HEK293 (cell line): ENCODE measurements at regions not wholly inside any gene's neighbourhood (a gene's known extent, or its start where the extent isn't known, plus 50 kb on each side); places are given as distances from the start of the nearest gene placed in this dataset.

Experiments used
- CTCF ChIA-PET: fragments of 350-600 bp; formaldehyde crosslinking; extraction: SDS; loops from one replicate; lab custom pipeline; 2021; ENCODE audit warnings: antibody characterized with exemption; lab: Yijun Ruan, JAX
- POLR2A ChIA-PET: fragments of 300-600 bp; formaldehyde crosslinking; extraction: SDS; loops from one replicate; lab custom pipeline; 2020; ENCODE audit warnings: antibody characterized with exemption, inconsistent platforms; lab: Yijun Ruan, JAX
- H3K27ac ChIP-seq: fragments of 200-500 bp; sonication (Bioruptor generic); 2 replicates; pipeline ENCODE4 v1.5.1; 2014; ENCODE audit warnings: low read depth, low read length, control low read depth, inconsistent platforms; ENCODE audit errors: extremely low read depth
- H3K36me3 ChIP-seq, 2 experiments: fragments of 200-500 bp in 1 of 2; sonication (Bioruptor generic) in 1 of 2; 1 replicate in 1 of 2; 2 replicates in 1 of 2; pipeline ENCODE4 v1.5.1; 2014 to 2017; ENCODE audit warnings: inconsistent platforms in 2 of 2, low read length in 2 of 2; ENCODE audit not compliant: control insufficient read depth in 2 of 2, insufficient read depth in 1 of 2
- H3K4me1 ChIP-seq: fragments of 200-500 bp; sonication (Bioruptor generic); 2 replicates; pipeline ENCODE4 v1.5.1; 2014; ENCODE audit warnings: mild to moderate bottlenecking, low read length, inconsistent platforms; ENCODE audit not compliant: control insufficient read depth, insufficient read depth
- H3K4me3 ChIP-seq: 2 replicates; pipeline ENCODE4 v1.5.1; 2011; ENCODE audit warnings: low read depth, mild to moderate bottlenecking, control low read depth, low read length, moderate library complexity
- H3K9me3 ChIP-seq: fragments of 200-500 bp; sonication (Bioruptor generic); 2 replicates; pipeline ENCODE4 v1.5.1; 2014; ENCODE audit warnings: low read depth, low read length, inconsistent platforms; ENCODE audit not compliant: control insufficient read depth, insufficient read depth
- GFI1B ChIP-seq: fragments of 450-650 bp; formaldehyde crosslinking; IDR thresholded peaks from 2 replicates; pipeline ENCODE4 v1.5.1; 2016; ENCODE audit warnings: missing biosample characterization, missing genetic modification characterization
- HOXC10 ChIP-seq: sonication (generic); formaldehyde crosslinking; IDR thresholded peaks from 2 replicates; pipeline ENCODE4 v1.8.1; 2023; ENCODE audit warnings: mild to moderate bottlenecking, missing genetic modification reagents
- REPIN1 ChIP-seq: fragments of 450-650 bp; formaldehyde crosslinking; IDR thresholded peaks from 2 replicates; pipeline ENCODE4 v1.5.1; 2017; ENCODE audit warnings: missing biosample characterization, missing genetic modification characterization, low read depth
- SCRT2 ChIP-seq: fragments of 450-650 bp; formaldehyde crosslinking; IDR thresholded peaks from 2 replicates; pipeline ENCODE4 v1.5.1; 2016; ENCODE audit warnings: missing biosample characterization, missing genetic modification characterization
- ZNF169 ChIP-seq: fragments of 450-650 bp; formaldehyde crosslinking; IDR thresholded peaks from 2 replicates; pipeline ENCODE4 v1.5.1; 2016; ENCODE audit warnings: missing biosample characterization, missing genetic modification characterization
- ZNF274 ChIP-seq, 2 experiments: fragments of 200-500 bp in 1 of 2; fragments of 450-650 bp in 1 of 2; sonication (Bioruptor generic) in 1 of 2; formaldehyde crosslinking in 1 of 2; IDR thresholded peaks; 2 replicates each; pipeline versions ENCODE4 v1.5.1 to v1.6.1; 2014 to 2016; ENCODE audit warnings: borderline replicate concordance in 1 of 2, inconsistent platforms in 1 of 2, low read length in 1 of 2, missing biosample characterization in 1 of 2, missing genetic modification characterization in 1 of 2
- ZNF280C ChIP-seq: fragments of 450-650 bp; formaldehyde crosslinking; IDR thresholded peaks from 2 replicates; pipeline ENCODE4 v1.5.1; 2016; ENCODE audit warnings: missing biosample characterization, missing genetic modification characterization
- ZNF433 ChIP-seq: fragments of 450-650 bp; formaldehyde crosslinking; IDR thresholded peaks from 2 replicates; pipeline ENCODE4 v1.5.1; 2016; ENCODE audit warnings: missing biosample characterization, missing genetic modification characterization, low read depth
- ZNF521 ChIP-seq: fragments of 450-650 bp; formaldehyde crosslinking; IDR thresholded peaks from 2 replicates; pipeline ENCODE4 v1.5.1; 2017; ENCODE audit warnings: missing biosample characterization, mild to moderate bottlenecking, missing genetic modification characterization
- ZNF596 ChIP-seq: fragments of 450-650 bp; IDR thresholded peaks from 2 replicates; pipeline ENCODE4 v1.5.0; 2018; ENCODE audit warnings: missing biosample characterization, mild to moderate bottlenecking, missing genetic modification characterization, moderate library complexity
- ZNF621 ChIP-seq: fragments of 450-650 bp; formaldehyde crosslinking; IDR thresholded peaks from 2 replicates; pipeline ENCODE4 v1.5.1; 2017; ENCODE audit warnings: missing biosample characterization, missing genetic modification characterization
- ZNF624 ChIP-seq: fragments of 450-650 bp; formaldehyde crosslinking; IDR thresholded peaks from 2 replicates; pipeline ENCODE4 v1.5.1; 2017; ENCODE audit warnings: missing biosample characterization, missing genetic modification characterization
- ZNF701 ChIP-seq: fragments of 450-650 bp; formaldehyde crosslinking; IDR thresholded peaks from 2 replicates; pipeline ENCODE4 v1.5.1; 2016; ENCODE audit warnings: missing biosample characterization, missing genetic modification characterization
- ZNF785 ChIP-seq: fragments of 450-650 bp; formaldehyde crosslinking; IDR thresholded peaks from 2 replicates; pipeline ENCODE4 v1.5.1; 2016; ENCODE audit warnings: missing biosample characterization, missing genetic modification characterization
- ZNF791 ChIP-seq: fragments of 450-650 bp; formaldehyde crosslinking; IDR thresholded peaks from 2 replicates; pipeline ENCODE4 v1.5.1; 2016; ENCODE audit warnings: missing biosample characterization, missing genetic modification characterization
- ZNF837 ChIP-seq: fragments of 450-650 bp; formaldehyde crosslinking; IDR thresholded peaks from 2 replicates; pipeline ENCODE4 v1.5.1; 2016; ENCODE audit warnings: missing biosample characterization, missing genetic modification characterization
- TF ChIP-seq, protein P1 (sequence below): fragments of 450-650 bp; IDR thresholded peaks from 2 replicates; pipeline ENCODE4 v1.5.1; 2018; ENCODE audit warnings: missing biosample characterization, missing genetic modification characterization
- TF ChIP-seq, protein P2 (sequence below): fragments of 450-650 bp; formaldehyde crosslinking; IDR thresholded peaks from 2 replicates; pipeline ENCODE4 v1.5.1; 2016; ENCODE audit warnings: missing biosample characterization, missing genetic modification characterization

GRCh38 chr5:125112196-125112595, 365.8 kb upstream of the ZNF608 start:
- Histone ChIP-seq H3K27ac (no peak overlapping the region), H3K4me1 (peaks cover 6% of the 10 kb centered on the region; the same call in 1 of the 2 replicates), H3K9me3 (no peaks in the 10 kb centered on the region), H3K4me3 (no peak overlapping the region), H3K36me3 (no peaks in the 10 kb centered on the region)
- ChIA-PET POLR2A (no interaction called here), CTCF (interaction anchor here (0.6 to 1.0 kb wide), 3 partner anchors 10 to 23 kb away, joined by 3 read pairs; no protein-coding TSS in a partner anchor)
- TF ChIP-seq ZNF521 (no peak), ZNF274 (IDR thresholded peaks at IDR 0.05; ENCODE audit: low read length) (no peak), ZNF274 (tag by site-specific recombination; IDR thresholded peaks at IDR 0.05; ENCODE audit: borderline replicate concordance) (no peak), REPIN1 (tag by site-specific recombination) (no peak), ZNF837 (tag by site-specific recombination) (no peak), HOXC10 (CRISPR knock-in tag) (no peak), SCRT2 (tag by site-specific recombination) (no peak)
- TF ChIP-seq, protein P1, sequence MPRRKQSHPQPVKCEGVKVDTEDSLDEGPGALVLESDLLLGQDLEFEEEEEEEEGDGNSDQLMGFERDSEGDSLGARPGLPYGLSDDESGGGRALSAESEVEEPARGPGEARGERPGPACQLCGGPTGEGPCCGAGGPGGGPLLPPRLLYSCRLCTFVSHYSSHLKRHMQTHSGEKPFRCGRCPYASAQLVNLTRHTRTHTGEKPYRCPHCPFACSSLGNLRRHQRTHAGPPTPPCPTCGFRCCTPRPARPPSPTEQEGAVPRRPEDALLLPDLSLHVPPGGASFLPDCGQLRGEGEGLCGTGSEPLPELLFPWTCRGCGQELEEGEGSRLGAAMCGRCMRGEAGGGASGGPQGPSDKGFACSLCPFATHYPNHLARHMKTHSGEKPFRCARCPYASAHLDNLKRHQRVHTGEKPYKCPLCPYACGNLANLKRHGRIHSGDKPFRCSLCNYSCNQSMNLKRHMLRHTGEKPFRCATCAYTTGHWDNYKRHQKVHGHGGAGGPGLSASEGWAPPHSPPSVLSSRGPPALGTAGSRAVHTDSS, result no peak

GRCh38 chr5:125113328-125113727, 366.9 kb upstream of the ZNF608 start:
- no peak for TF ChIP-seq ZNF433 (tag by site-specific recombination)
- TF ChIP-seq ZNF624, result no peak
- no peak for TF ChIP-seq ZNF621 (tag by site-specific recombination)
- no peak for TF ChIP-seq ZNF837 (tag by site-specific recombination)
- Histone ChIP-seq H3K9me3 (no peaks in the 10 kb centered on the region), H3K4me1 (peaks cover 6% of the 10 kb centered on the region; the same call in 1 of the 2 replicates), H3K27ac (no peak overlapping the region), H3K36me3 (no peaks in the 10 kb centered on the region), H3K4me3 (no peak overlapping the region)
- ChIA-PET CTCF (interaction anchor here (0.7 kb wide), 1 partner anchor 393 kb away, joined by 3 read pairs; no protein-coding TSS in a partner anchor), POLR2A (no interaction called here)

GRCh38 chr5:125115195-125115525, 368.7 kb upstream of the ZNF608 start:
- H3K9me3 ChIP-seq, result no peaks in the 10 kb centered on the region
- no peak for TF ChIP-seq GFI1B (tag by site-specific recombination)
- no peak for TF ChIP-seq ZNF785 (tag by site-specific recombination)
- no peak for TF ChIP-seq ZNF791
- TF ChIP-seq, all 188 proteins: peak for 0
- ChIA-PET CTCF (no interaction called here), POLR2A (no interaction called here)
- H3K4me3 ChIP-seq, result no peak overlapping the region
- H3K27ac ChIP-seq, result no peak overlapping the region
- no peaks in the 10 kb centered on the region for H3K36me3 ChIP-seq
- H3K4me1 ChIP-seq, result no peaks in the 10 kb centered on the region

DNA sequence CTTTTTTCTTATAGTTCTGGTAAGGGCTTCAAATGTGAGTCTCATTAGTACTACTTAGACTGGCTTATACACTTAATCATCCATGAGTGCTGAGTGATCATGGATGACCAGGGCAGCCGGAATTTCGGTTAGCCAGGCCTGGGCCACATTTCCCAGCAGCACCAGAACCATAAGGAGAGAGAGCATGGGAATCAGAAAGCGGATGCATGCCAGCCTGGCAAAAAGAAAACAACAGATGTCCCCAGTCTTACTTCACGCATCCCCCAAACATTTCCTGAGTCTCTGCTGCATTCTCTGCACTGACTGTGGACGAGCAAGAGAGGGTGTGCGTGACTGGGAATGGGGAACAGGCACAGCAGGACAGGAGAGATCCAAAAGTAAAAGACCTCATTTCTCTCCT, 371.1 kb upstream of the ZNF608 start:
- ChIA-PET POLR2A (no interaction called here), CTCF (no interaction called here)
- H3K4me1 ChIP-seq, result no peaks in the 10 kb centered on the region
- H3K27ac ChIP-seq, result no peak overlapping the region
- H3K4me3 ChIP-seq, result no peak overlapping the region
- no peaks in the 10 kb centered on the region for H3K9me3 ChIP-seq
- H3K36me3 ChIP-seq, result no peaks in the 10 kb centered on the region
- no peak for TF ChIP-seq ZNF701 (tag by site-specific recombination)
- no peak for TF ChIP-seq ZNF280C (tag by site-specific recombination)
- no peak for TF ChIP-seq ZNF169 (tag by site-specific recombination)
- TF ChIP-seq, protein P2, sequence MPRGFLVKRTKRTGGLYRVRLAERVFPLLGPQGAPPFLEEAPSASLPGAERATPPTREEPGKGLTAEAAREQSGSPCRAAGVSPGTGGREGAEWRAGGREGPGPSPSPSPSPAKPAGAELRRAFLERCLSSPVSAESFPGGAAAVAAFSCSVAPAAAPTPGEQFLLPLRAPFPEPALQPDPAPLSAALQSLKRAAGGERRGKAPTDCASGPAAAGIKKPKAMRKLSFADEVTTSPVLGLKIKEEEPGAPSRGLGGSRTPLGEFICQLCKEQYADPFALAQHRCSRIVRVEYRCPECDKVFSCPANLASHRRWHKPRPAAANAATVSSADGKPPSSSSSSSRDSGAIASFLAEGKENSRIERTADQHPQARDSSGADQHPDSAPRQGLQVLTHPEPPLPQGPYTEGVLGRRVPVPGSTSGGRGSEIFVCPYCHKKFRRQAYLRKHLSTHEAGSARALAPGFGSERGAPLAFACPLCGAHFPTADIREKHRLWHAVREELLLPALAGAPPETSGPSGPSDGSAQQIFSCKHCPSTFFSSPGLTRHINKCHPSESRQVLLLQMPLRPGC (tag by site-specific recombination), result no peak
- no peak for TF ChIP-seq ZNF596
